HG02571 (cell line): ENCODE measurements at regions not wholly inside any gene's neighbourhood (a gene's known extent, or its start where the extent isn't known, plus 50 kb on each side); places are given as distances from the start of the nearest gene placed in this dataset.
"Not testable (repeated sequence)": the region's sequence is repeated elsewhere in the genome, so short reads cannot be mapped to it uniquely, and the experiment has no call there.

ENCODE experiments used
- ATAC-seq: cut with Tn5 transposase; IDR thresholded peaks from one replicate; pipeline ENCODE4 v1.9.1; 2021; ENCODE audit warnings: mild to moderate bottlenecking, moderate library complexity; ENCODE audit not compliant: unreplicated experiment

DNA sequence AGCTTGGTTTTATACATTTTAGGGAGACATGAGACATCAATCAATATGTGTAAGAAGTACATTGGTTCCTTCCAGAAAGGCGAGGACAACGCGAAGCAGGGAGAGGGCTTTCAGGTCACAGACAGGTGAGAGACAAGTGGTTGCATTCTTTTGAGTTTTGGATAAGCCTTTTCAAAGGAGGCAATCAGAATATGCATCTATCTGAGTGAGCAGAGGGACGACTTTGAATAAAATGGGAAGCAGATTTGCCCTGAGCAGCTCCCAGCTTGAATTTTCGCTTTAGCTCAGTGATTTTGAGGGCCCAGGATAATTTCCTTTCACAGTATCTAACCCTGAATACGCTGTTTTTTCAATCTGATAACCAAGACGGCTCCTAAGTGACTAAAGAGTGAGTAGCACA, 82.5 kb upstream of the MYO3A start:
- no peak for ATAC-seq

DNA sequence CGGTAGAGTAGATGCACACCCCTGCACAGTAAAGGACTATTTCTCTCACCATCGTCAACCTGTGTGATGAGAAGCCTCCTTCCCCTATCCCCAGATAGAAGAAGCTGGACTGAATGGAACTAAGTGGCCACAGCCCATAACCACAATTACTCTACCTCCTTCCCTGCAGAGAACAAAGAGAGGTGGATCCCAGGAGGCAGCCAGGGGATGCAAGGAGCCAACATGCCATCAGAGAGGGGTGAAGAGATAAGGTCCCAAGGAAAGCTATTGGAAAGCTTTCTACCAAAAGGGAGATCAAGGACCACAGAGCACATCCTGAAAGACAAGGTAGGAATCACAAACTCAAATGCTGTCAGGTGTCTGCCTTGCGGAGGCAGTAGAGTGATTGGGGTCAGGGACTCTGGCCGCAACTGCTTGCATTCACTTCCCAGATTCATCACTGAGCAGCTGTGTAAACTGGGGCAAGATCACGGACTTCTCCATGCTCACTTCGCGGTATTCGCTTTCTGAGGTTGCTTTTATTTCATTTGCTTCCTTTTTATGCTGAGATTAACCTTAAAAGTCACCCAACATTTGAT, 81.6 kb upstream of the MYO3A start:
- ATAC-seq: no peak

DNA sequence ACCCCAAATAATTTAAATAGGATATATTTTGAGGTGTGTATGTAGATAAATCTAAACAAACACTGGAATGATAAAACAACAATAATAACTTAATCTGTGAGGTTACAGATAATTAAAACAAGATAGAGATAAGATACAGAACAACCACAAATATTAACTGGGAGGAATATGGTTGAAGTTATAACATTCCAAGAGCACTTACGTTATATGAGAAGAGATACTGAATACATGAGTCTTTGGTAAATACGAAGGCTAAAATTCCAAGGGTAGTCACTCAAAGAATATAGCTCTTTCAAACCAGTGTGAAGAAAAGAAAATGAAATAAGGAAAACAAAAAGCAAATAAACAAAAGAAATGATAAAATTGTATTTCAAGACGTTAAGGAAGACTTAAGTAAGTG, 76.0 kb upstream of the MYO3A start:
- ATAC-seq: no peak

DNA sequence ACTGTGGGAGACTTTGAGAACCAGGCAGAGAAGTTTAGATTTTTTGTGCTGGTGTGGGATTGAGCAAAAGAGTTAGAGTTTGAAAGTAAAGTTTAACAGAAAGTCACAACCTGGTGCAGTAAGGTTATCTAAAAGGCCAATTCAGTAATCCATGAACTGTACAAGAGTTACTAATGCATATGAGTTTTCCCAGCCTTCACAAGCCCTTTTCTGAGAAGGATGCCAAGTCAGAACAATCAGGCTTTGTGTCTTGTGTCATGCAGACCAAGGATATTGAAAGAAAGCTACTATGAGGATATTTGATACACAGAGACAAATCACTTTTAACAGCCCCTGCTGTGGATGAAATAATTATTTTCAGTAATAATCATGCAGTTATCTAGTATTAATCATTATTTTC, 68.8 kb upstream of the MYO3A start:
- no peak for ATAC-seq

DNA sequence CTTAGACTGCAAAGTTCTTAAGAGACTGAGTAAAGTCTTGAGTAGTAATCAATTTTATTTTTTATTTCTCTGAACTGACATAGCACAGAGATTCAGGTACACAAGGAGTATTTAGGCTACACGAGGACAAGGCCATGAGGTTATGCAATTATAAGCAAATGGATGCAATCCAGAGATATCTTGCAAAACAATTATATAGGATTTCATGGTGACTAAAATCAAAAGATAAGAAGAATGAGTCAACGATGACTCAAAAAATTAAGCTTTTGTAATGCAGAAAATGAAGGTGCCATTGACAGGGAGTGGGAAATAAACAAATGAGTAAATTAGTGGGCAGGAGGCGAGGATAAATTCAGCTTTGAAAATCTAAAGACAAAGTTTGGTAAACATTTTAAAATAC, 66.7 kb upstream of the MYO3A start:
- no peak for ATAC-seq

DNA sequence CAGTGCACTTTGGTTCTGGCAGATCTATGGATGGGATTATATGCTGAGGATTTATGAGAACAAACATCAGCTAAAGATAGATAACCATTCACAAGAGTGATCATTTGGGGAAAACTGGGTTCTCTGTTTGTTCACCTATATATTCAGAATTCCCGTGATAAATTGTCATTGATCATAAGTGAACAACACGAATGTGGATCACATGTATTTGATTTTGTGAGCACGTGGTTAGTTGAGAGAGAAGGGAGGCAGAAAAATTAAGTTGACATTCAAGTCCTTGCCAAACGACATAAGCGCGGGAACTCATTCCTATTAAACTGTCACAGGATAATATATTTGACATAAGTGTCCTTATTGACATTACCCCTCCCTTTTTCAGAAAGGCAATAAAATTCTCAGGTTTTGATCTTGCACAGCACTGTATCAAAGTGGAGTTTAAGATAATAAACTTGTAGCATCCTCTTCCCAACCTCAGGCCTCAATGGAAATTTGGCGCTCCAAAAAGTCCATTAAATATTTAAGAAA, 64.9 kb upstream of the MYO3A start:
- ATAC-seq: no peak

DNA sequence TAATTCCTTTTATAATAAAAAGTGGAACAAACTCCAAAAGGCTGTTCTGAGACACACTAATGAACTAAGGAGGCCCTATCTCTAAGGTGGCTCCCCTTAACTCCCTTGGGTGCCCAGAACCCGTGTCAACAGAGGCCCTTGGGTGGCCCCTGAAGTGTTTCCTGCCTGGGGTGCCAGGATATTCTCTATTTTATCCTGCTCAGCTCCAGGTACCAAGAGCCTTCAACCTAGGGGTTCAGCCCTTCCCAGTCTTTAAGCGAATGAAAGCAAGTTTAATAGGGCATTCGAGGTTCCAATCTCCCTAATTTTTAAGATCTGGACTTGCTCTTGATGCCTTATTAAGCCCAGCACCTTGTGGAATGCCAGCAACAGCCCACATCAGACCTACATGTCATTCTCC, 64.4 kb upstream of the MYO3A start:
- no peak for ATAC-seq

DNA sequence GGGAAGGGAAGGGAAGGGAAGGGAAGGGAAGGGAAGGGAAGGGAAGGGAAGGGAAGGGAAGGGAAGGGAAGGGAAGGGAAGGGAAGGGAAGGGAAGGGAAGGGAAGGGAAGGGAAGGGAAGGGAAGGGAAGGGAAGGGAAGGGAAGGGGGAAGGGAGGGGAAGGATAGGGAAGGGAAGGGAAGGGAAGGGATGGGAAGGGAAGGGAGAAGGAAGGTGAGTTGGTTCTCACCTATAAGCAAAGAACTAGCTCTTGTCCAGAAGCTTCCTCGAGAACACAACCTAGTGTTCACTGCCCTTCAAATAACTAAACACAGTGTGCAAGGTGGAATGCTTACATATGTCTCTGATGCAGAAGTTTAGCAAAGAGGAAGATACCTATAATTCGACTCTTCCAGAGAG, 59.6 kb upstream of the MYO3A start:
- not testable (repeated sequence) for ATAC-seq

DNA sequence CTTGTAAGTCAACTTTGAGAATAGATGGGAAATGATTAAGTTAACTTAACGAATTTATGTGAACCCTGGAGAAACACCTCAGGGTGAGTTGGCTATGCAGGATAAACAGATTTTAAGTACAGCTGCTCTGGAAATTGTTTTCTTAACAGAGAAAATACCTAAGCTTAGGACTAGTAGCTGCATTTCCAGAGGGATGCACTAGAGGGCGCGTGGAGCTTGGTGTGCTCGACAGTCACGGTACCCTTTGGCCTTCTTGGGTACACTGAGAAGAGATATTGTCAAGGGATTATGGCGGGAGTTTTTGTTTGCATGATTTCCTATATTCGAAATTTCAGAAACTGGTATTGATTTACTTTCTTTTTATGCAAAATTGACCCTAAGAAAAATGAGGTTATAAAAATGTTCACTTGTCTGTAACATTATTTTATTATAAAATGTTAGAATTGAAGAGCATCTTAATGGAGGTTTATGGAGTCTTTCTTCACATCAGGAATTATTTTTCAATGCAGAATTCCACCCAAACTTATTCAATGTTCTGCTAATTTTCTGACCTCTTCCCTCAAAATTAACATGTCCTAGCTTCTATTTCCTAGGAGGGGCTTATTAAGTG, 58.4 kb upstream of the MYO3A start:
- peak; percentile 84 for ATAC-seq

DNA sequence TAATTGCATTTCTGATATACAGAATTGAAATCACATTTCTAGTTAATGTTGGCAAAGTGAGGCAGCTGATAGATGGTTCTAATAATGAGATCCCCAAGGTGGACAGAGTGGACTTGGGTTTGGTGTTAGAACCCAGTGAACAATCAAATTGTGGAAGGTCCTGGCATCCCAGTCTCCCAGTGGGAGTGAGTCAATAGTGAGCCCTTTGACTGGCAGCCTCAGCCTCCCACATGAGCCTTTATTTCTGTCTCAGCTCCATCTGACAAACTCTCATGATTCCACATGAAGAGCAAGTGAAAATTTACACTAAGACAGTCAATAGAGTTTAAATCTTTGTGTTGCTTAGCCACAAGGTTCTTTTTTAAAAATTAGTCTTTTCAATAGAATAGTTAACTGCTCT, 56.7 kb upstream of the MYO3A start:
- ATAC-seq: no peak
